CD8-positive, alpha-beta memory T cell (primary cell): ENCODE measurements at regions not wholly inside any gene's neighbourhood (a gene's known extent, or its start where the extent isn't known, plus 50 kb on each side); places are given as distances from the start of the nearest gene placed in this dataset.
"Not testable (repeated sequence)": the region's sequence is repeated elsewhere in the genome, so short reads cannot be mapped to it uniquely, and the experiment has no call there.

ENCODE experiments used
- CTCF ChIA-PET: fragments of 350-600 bp; sonication (Branson Sonifier 250); formaldehyde crosslinking; loops from one replicate; lab custom pipeline; 2021; ENCODE audit warnings: antibody characterized with exemption; lab: Charles Lee
- POLR2A ChIA-PET: fragments of 350-600 bp; sonication (Branson Sonifier 250); formaldehyde crosslinking; loops from one replicate; lab custom pipeline; 2021; ENCODE audit warnings: antibody characterized with exemption; lab: Charles Lee
- DNase-seq, 5 donors: peaks; one replicate each; pipeline versions ENCODE4 v3.0.0 to v3.0.0-alpha.2; 2020 to 2022; ENCODE audit warnings: mixed read lengths in 1 of 5
- H3K27ac ChIP-seq: one replicate; pipeline ENCODE4 v1.7.0; 2013; ENCODE audit warnings: low read depth, mild to moderate bottlenecking, low read length, moderate library complexity
- H3K27me3 ChIP-seq: 2 replicates; pipeline ENCODE4 v1.7.0; 2013; ENCODE audit warnings: low read length, mild to moderate bottlenecking; ENCODE audit not compliant: insufficient read depth, poor library complexity, severe bottlenecking
- H3K36me3 ChIP-seq: 2 replicates; pipeline ENCODE4 v1.7.0; 2013; ENCODE audit warnings: mild to moderate bottlenecking, low read length, moderate library complexity; ENCODE audit not compliant: insufficient read depth
- H3K4me1 ChIP-seq: 2 replicates; pipeline ENCODE4 v1.7.0; 2013; ENCODE audit warnings: mild to moderate bottlenecking, low read length, moderate library complexity; ENCODE audit not compliant: insufficient read depth
- H3K4me3 ChIP-seq: 2 replicates; pipeline ENCODE4 v1.7.0; 2013; ENCODE audit warnings: mild to moderate bottlenecking, low read length
- H3K9me3 ChIP-seq: 2 replicates; pipeline ENCODE4 v1.7.0; 2013; ENCODE audit warnings: mild to moderate bottlenecking, low read length
- H3K27ac Mint-ChIP-seq, 8 donors: one replicate each; pipeline ENCODE4 v1.8.0; 2020 to 2021; ENCODE audit warnings: mixed read lengths in 8 of 8, mild to moderate bottlenecking in 6 of 8, inconsistent platforms in 3 of 8, moderate library complexity in 3 of 8
- H3K27me3 Mint-ChIP-seq, 2 donors: one replicate each; pipeline ENCODE4 v1.8.0; 2020 to 2021; ENCODE audit warnings: mixed read lengths in 2 of 2, mild to moderate bottlenecking in 1 of 2, moderate library complexity in 1 of 2
- H3K36me3 Mint-ChIP-seq, 3 donors: one replicate each; pipeline ENCODE4 v1.8.0; 2020 to 2021; ENCODE audit warnings: mixed read lengths in 3 of 3, inconsistent platforms in 1 of 3, mild to moderate bottlenecking in 1 of 3
- H3K4me1 Mint-ChIP-seq, 3 donors: one replicate each; pipeline ENCODE4 v1.8.0; 2020 to 2021; ENCODE audit warnings: mixed read lengths in 3 of 3, inconsistent platforms in 1 of 3, mild to moderate bottlenecking in 1 of 3
- H3K4me3 Mint-ChIP-seq, 7 donors: one replicate each; pipeline ENCODE4 v1.8.0; 2020 to 2021; ENCODE audit warnings: mixed read lengths in 7 of 7, mild to moderate bottlenecking in 6 of 7, moderate library complexity in 4 of 7, inconsistent platforms in 2 of 7
- H3K9me3 Mint-ChIP-seq, 5 donors: one replicate each; pipeline ENCODE4 v1.8.0; 2020 to 2022; ENCODE audit warnings: mixed read lengths in 5 of 5, mild to moderate bottlenecking in 3 of 5, moderate library complexity in 2 of 5, inconsistent platforms in 1 of 5

- H3K4me1 Mint-ChIP-seq, result no peaks in the 10 kb centered on the region
- no peak overlapping the region for H3K27ac ChIP-seq
- no peaks in the 10 kb centered on the region for H3K36me3 ChIP-seq
- peaks cover under 1 to 21% (median 9%) of the 10 kb centered on the region in 5 donors for H3K9me3 Mint-ChIP-seq
- DNase-seq, result no peak
- ChIA-PET CTCF (no interaction called here), POLR2A (no interaction called here)
- no peak overlapping the region for H3K4me3 ChIP-seq
- no peaks in the 10 kb centered on the region for H3K4me1 ChIP-seq
- no peak overlapping the region for H3K27ac Mint-ChIP-seq
- H3K27me3 Mint-ChIP-seq, result no peaks in the 10 kb centered on the region
- H3K27me3 ChIP-seq, result no peaks in the 10 kb centered on the region
- H3K9me3 ChIP-seq, result no peaks in the 10 kb centered on the region
- H3K36me3 Mint-ChIP-seq, result no peaks in the 10 kb centered on the region
- no peak overlapping the region for H3K4me3 Mint-ChIP-seq
Observed at GRCh38 chr4:57734104-57734670, 624.0 kb upstream of the IGFBP7 start.

- H3K27me3 ChIP-seq, CTCF ChIA-PET, H3K27ac ChIP-seq, H3K4me1 ChIP-seq, H3K4me1 Mint-ChIP-seq, DNase-seq, H3K9me3 ChIP-seq, H3K27ac Mint-ChIP-seq, H3K36me3 Mint-ChIP-seq, H3K27me3 Mint-ChIP-seq, H3K4me3 Mint-ChIP-seq, H3K36me3 ChIP-seq, H3K4me3 ChIP-seq, POLR2A ChIA-PET: not testable (repeated sequence)
- peaks cover 3 to 17% (median 9%) of the 10 kb centered on the region in 5 donors for H3K9me3 Mint-ChIP-seq
Observed at GRCh38 chr4:57729775-57730570, 619.8 kb upstream of the IGFBP7 start.

- CTCF ChIA-PET, result no interaction called here
- Mint-ChIP-seq H3K9me3 (peaks cover 0 to 15% (median 9%) of the 10 kb centered on the region in 5 donors), H3K4me3 (no peak overlapping the region), H3K27me3 (no peaks in the 10 kb centered on the region), H3K4me1 (no peaks in the 10 kb centered on the region), H3K36me3 (no peaks in the 10 kb centered on the region), H3K27ac (no peak overlapping the region)
- Histone ChIP-seq H3K27ac (no peak overlapping the region), H3K4me1 (no peaks in the 10 kb centered on the region), H3K27me3 (no peaks in the 10 kb centered on the region), H3K9me3 (no peaks in the 10 kb centered on the region), H3K4me3 (no peak overlapping the region), H3K36me3 (no peaks in the 10 kb centered on the region)
- no peak for DNase-seq
- POLR2A ChIA-PET, result no interaction called here
Observed at GRCh38 chr4:57726154-57726553, 616.0 kb upstream of the IGFBP7 start.

GRCh38 chr4:57719456-57719855 lies 609.3 kb upstream of the IGFBP7 start:
- no peaks in the 10 kb centered on the region for H3K36me3 Mint-ChIP-seq
- H3K4me1 Mint-ChIP-seq, result no peaks in the 10 kb centered on the region
- no peaks in the 10 kb centered on the region for H3K36me3 ChIP-seq
- H3K27ac ChIP-seq, result no peak overlapping the region
- H3K27me3 Mint-ChIP-seq, result no peaks in the 10 kb centered on the region
- CTCF ChIA-PET, result no interaction called here
- no peaks in the 10 kb centered on the region for H3K9me3 ChIP-seq
- no peak overlapping the region for H3K27ac Mint-ChIP-seq
- no peak overlapping the region for H3K4me3 ChIP-seq
- no peak for DNase-seq
- H3K9me3 Mint-ChIP-seq, result peaks cover 6 to 17% (median 12%) of the 10 kb centered on the region in 5 donors
- H3K4me1 ChIP-seq, result no peaks in the 10 kb centered on the region
- no peak overlapping the region for H3K4me3 Mint-ChIP-seq
- POLR2A ChIA-PET, result no interaction called here
- H3K27me3 ChIP-seq, result no peaks in the 10 kb centered on the region

- H3K4me3 Mint-ChIP-seq, H3K4me3 ChIP-seq, H3K27me3 Mint-ChIP-seq, H3K4me1 ChIP-seq, CTCF ChIA-PET, H3K4me1 Mint-ChIP-seq, POLR2A ChIA-PET, H3K27me3 ChIP-seq, H3K27ac ChIP-seq, H3K36me3 ChIP-seq, H3K27ac Mint-ChIP-seq, DNase-seq, H3K36me3 Mint-ChIP-seq, H3K9me3 ChIP-seq: not testable (repeated sequence)
- H3K9me3 Mint-ChIP-seq, result peaks cover 7 to 28% (median 18%) of the 10 kb centered on the region in 5 donors
Observed at GRCh38 chr4:57714313-57714712, 604.1 kb upstream of the IGFBP7 start.

GRCh38 chr4:57710053-57710452 lies 599.9 kb upstream of the IGFBP7 start:
- ChIA-PET POLR2A (no interaction called here), CTCF (no interaction called here)
- H3K27ac Mint-ChIP-seq, result no peak overlapping the region
- no peaks in the 10 kb centered on the region for H3K27me3 ChIP-seq
- no peak for DNase-seq
- H3K4me1 Mint-ChIP-seq, result no peaks in the 10 kb centered on the region
- no peak overlapping the region for H3K4me3 Mint-ChIP-seq
- no peaks in the 10 kb centered on the region for H3K4me1 ChIP-seq
- no peaks in the 10 kb centered on the region for H3K36me3 Mint-ChIP-seq
- H3K36me3 ChIP-seq, result no peaks in the 10 kb centered on the region
- no peaks in the 10 kb centered on the region for H3K27me3 Mint-ChIP-seq
- no peak overlapping the region for H3K4me3 ChIP-seq
- no peaks in the 10 kb centered on the region for H3K9me3 ChIP-seq
- H3K9me3 Mint-ChIP-seq, result peaks cover 8 to 25% (median 10%) of the 10 kb centered on the region in 5 donors
- H3K27ac ChIP-seq, result no peak overlapping the region

- H3K27me3 ChIP-seq, result no peaks in the 10 kb centered on the region
- Mint-ChIP-seq H3K9me3 (peaks cover 4 to 20% (median 6%) of the 10 kb centered on the region in 5 donors), H3K27ac (no peak overlapping the region), H3K27me3 (no peaks in the 10 kb centered on the region), H3K36me3 (no peaks in the 10 kb centered on the region), H3K4me3 (no peak overlapping the region), H3K4me1 (no peaks in the 10 kb centered on the region)
- ChIA-PET CTCF (no interaction called here), POLR2A (no interaction called here)
- no peaks in the 10 kb centered on the region for H3K9me3 ChIP-seq
- no peak overlapping the region for H3K27ac ChIP-seq
- no peaks in the 10 kb centered on the region for H3K36me3 ChIP-seq
- no peak overlapping the region for H3K4me3 ChIP-seq
- DNase-seq, result no peak
- H3K4me1 ChIP-seq, result no peaks in the 10 kb centered on the region
Observed at GRCh38 chr4:57691370-57691769, 581.2 kb upstream of the IGFBP7 start.

- CTCF ChIA-PET, result no interaction called here
- no peaks in the 10 kb centered on the region for H3K36me3 ChIP-seq
- no peak overlapping the region for H3K27ac ChIP-seq
- no peaks in the 10 kb centered on the region for H3K27me3 Mint-ChIP-seq
- H3K4me1 Mint-ChIP-seq, result no peaks in the 10 kb centered on the region
- no peak overlapping the region for H3K27ac Mint-ChIP-seq
- H3K4me3 Mint-ChIP-seq, result no peak overlapping the region
- POLR2A ChIA-PET, result no interaction called here
- H3K4me3 ChIP-seq, result no peak overlapping the region
- H3K36me3 Mint-ChIP-seq, result no peaks in the 10 kb centered on the region
- no peaks in the 10 kb centered on the region for H3K9me3 ChIP-seq
- no peaks in the 10 kb centered on the region for H3K27me3 ChIP-seq
- no peaks in the 10 kb centered on the region for H3K4me1 ChIP-seq
- H3K9me3 Mint-ChIP-seq, result peaks cover 4 to 22% (median 8%) of the 10 kb centered on the region in 5 donors
- DNase-seq, result no peak
Observed at GRCh38 chr4:57689693-57690205, 579.6 kb upstream of the IGFBP7 start.
